ENCODE measurements at regions not wholly inside any gene's neighbourhood (a gene's known extent, or its start where the extent isn't known, plus 50 kb on each side); places are given as distances from the start of the nearest gene placed in this dataset.

- Histone ChIP-seq H3K27me3 (no peaks in the 10 kb centered on the region), H3K27ac (no peak overlapping the region), H3K4me3 (no peak overlapping the region), H3K9me3 (no peaks in the 10 kb centered on the region), H3K36me3 (no peaks in the 10 kb centered on the region), H3K4me1 (no peaks in the 10 kb centered on the region)
- ATAC-seq (no peak), DNase-seq (no peak)
- no peak for TF ChIP-seq POLR2A (IDR thresholded peaks at IDR 0.05)
- TF ChIP-seq, protein P1, sequence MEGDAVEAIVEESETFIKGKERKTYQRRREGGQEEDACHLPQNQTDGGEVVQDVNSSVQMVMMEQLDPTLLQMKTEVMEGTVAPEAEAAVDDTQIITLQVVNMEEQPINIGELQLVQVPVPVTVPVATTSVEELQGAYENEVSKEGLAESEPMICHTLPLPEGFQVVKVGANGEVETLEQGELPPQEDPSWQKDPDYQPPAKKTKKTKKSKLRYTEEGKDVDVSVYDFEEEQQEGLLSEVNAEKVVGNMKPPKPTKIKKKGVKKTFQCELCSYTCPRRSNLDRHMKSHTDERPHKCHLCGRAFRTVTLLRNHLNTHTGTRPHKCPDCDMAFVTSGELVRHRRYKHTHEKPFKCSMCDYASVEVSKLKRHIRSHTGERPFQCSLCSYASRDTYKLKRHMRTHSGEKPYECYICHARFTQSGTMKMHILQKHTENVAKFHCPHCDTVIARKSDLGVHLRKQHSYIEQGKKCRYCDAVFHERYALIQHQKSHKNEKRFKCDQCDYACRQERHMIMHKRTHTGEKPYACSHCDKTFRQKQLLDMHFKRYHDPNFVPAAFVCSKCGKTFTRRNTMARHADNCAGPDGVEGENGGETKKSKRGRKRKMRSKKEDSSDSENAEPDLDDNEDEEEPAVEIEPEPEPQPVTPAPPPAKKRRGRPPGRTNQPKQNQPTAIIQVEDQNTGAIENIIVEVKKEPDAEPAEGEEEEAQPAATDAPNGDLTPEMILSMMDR (IDR thresholded peaks at IDR 0.05 in 4 of 5, conservative IDR thresholded peaks at IDR 0.05 in 1 of 5) = no peak
- intact Hi-C loops (cut with DNase I; ENCODE audit: low total_unique reads) (no loop called here), in situ Hi-C loops (cut with MboI; ENCODE audit: low sequenced_read_pairs in 4 of 4) (no loop called here)
Observed at GRCh38 chr2:14569294-14569693, 63.2 kb upstream of the LRATD1 start.

GRCh38 chr2:14572633-14573032, 59.9 kb upstream of the LRATD1 start:
- H3K27me3 ChIP-seq = no peaks in the 10 kb centered on the region
- no peaks in the 10 kb centered on the region for H3K4me1 ChIP-seq
- ATAC-seq (no peak), DNase-seq (no peak)
- H3K36me3 ChIP-seq = no peaks in the 10 kb centered on the region
- in situ Hi-C loops (cut with MboI; ENCODE audit: low sequenced_read_pairs in 4 of 4) = no loop called here
- no peaks in the 10 kb centered on the region for H3K9me3 ChIP-seq
- no peak overlapping the region for H3K4me3 ChIP-seq
- no peak for TF ChIP-seq POLR2A (IDR thresholded peaks at IDR 0.05)
- TF ChIP-seq, protein P1 (IDR thresholded peaks at IDR 0.05 in 4 of 5, conservative IDR thresholded peaks at IDR 0.05 in 1 of 5) = no peak
- intact Hi-C loops (cut with DNase I; ENCODE audit: low total_unique reads) = no loop called here
- H3K27ac ChIP-seq = no peak overlapping the region

GRCh38 chr2:14577843-14578242, 54.7 kb upstream of the LRATD1 start:
- no peak overlapping the region for H3K4me3 ChIP-seq
- TF ChIP-seq POLR2A (IDR thresholded peaks at IDR 0.05) = no peak
- TF ChIP-seq, protein P1 (IDR thresholded peaks at IDR 0.05 in 4 of 5, conservative IDR thresholded peaks at IDR 0.05 in 1 of 5) = no peak
- DNase-seq = no peak
- H3K9me3 ChIP-seq = no peaks in the 10 kb centered on the region
- no peaks in the 10 kb centered on the region for H3K36me3 ChIP-seq
- H3K4me1 ChIP-seq = no peaks in the 10 kb centered on the region
- intact Hi-C loops (cut with DNase I; ENCODE audit: low total_unique reads) (no loop called here), in situ Hi-C loops (cut with MboI; ENCODE audit: low sequenced_read_pairs in 4 of 4) (no loop called here)
- H3K27ac ChIP-seq = no peak overlapping the region
- no peak for ATAC-seq
- no peaks in the 10 kb centered on the region for H3K27me3 ChIP-seq

All from gastrocnemius medialis (tissue), 4 donors.